ENCODE measurements at regions not wholly inside any gene's neighbourhood (a gene's known extent, or its start where the extent isn't known, plus 50 kb on each side); places are given as distances from the start of the nearest gene placed in this dataset.

GRCh38 chr9:103335461-103335860 lies 340.3 kb downstream of the CYLC2 start:
- no peak overlapping the region for H3K27ac ChIP-seq (ENCODE audit: low read depth, low read length)
- H3K36me3 ChIP-seq (ENCODE audit: control insufficient read depth in 1 of 2, insufficient read depth in 2 of 2, low read length in 2 of 2), result no peaks in the 10 kb centered on the region
- H3K9ac ChIP-seq (ENCODE audit: low read length), result no peak overlapping the region
- ChIA-PET CTCF (no interaction called here), POLR2A (no interaction called here), RAD21 (ENCODE audit: low non-redundant PET in 1 of 2, low total read pairs in 2 of 2, uncharacterized antibody in 2 of 2, unreplicated experiment in 2 of 2) (no interaction called here)
- no peak for TF ChIP-seq YY1 (IDR thresholded peaks at IDR 0.05; ENCODE audit: extremely low read depth, insufficient replicate concordance, low read depth, low read length)
- no peak for TF ChIP-seq POLR2AphosphoS5 (IDR thresholded peaks at IDR 0.05; ENCODE audit: low read depth, low read length)
- no peak for TF ChIP-seq ELF1 (IDR thresholded peaks at IDR 0.05; ENCODE audit: borderline replicate concordance, low read depth)
- no peak for TF ChIP-seq JUND (IDR thresholded peaks at IDR 0.05)
- no peak for TF ChIP-seq ZNF274 (IDR thresholded peaks at IDR 0.05; ENCODE audit: low read depth, low read length)
- TF ChIP-seq, protein P1, sequence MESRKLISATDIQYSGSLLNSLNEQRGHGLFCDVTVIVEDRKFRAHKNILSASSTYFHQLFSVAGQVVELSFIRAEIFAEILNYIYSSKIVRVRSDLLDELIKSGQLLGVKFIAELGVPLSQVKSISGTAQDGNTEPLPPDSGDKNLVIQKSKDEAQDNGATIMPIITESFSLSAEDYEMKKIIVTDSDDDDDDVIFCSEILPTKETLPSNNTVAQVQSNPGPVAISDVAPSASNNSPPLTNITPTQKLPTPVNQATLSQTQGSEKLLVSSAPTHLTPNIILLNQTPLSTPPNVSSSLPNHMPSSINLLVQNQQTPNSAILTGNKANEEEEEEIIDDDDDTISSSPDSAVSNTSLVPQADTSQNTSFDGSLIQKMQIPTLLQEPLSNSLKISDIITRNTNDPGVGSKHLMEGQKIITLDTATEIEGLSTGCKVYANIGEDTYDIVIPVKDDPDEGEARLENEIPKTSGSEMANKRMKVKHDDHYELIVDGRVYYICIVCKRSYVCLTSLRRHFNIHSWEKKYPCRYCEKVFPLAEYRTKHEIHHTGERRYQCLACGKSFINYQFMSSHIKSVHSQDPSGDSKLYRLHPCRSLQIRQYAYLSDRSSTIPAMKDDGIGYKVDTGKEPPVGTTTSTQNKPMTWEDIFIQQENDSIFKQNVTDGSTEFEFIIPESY (IDR thresholded peaks at IDR 0.05; ENCODE audit: extremely low read depth, insufficient replicate concordance, low read length), result no peak
- TF ChIP-seq TCF7L2 (IDR thresholded peaks at IDR 0.05; ENCODE audit: borderline replicate concordance, extremely low read depth, insufficient read depth, insufficient read length), result no peak
- TF ChIP-seq EGR1 (IDR thresholded peaks at IDR 0.05; ENCODE audit: low read depth), result no peak
- TF ChIP-seq EZH2phosphoT487 (IDR thresholded peaks at IDR 0.05; ENCODE audit: borderline replicate concordance), result no peak
- TF ChIP-seq, protein P2, sequence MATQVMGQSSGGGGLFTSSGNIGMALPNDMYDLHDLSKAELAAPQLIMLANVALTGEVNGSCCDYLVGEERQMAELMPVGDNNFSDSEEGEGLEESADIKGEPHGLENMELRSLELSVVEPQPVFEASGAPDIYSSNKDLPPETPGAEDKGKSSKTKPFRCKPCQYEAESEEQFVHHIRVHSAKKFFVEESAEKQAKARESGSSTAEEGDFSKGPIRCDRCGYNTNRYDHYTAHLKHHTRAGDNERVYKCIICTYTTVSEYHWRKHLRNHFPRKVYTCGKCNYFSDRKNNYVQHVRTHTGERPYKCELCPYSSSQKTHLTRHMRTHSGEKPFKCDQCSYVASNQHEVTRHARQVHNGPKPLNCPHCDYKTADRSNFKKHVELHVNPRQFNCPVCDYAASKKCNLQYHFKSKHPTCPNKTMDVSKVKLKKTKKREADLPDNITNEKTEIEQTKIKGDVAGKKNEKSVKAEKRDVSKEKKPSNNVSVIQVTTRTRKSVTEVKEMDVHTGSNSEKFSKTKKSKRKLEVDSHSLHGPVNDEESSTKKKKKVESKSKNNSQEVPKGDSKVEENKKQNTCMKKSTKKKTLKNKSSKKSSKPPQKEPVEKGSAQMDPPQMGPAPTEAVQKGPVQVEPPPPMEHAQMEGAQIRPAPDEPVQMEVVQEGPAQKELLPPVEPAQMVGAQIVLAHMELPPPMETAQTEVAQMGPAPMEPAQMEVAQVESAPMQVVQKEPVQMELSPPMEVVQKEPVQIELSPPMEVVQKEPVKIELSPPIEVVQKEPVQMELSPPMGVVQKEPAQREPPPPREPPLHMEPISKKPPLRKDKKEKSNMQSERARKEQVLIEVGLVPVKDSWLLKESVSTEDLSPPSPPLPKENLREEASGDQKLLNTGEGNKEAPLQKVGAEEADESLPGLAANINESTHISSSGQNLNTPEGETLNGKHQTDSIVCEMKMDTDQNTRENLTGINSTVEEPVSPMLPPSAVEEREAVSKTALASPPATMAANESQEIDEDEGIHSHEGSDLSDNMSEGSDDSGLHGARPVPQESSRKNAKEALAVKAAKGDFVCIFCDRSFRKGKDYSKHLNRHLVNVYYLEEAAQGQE (IDR thresholded peaks at IDR 0.05; ENCODE audit: low read depth), result no peak
- no peak for TF ChIP-seq SRF (IDR thresholded peaks at IDR 0.05; ENCODE audit: low read depth)
- TF ChIP-seq SP1 (IDR thresholded peaks at IDR 0.05; ENCODE audit: low read depth), result no peak
- no peak for TF ChIP-seq CBX3 (IDR thresholded peaks at IDR 0.05; ENCODE audit: low read depth)
- TF ChIP-seq SIN3A (IDR thresholded peaks at IDR 0.05; ENCODE audit: low read depth), result no peak
- TF ChIP-seq EZH2 (IDR thresholded peaks at IDR 0.05), result no peak
- no peak for TF ChIP-seq ATF3 (IDR thresholded peaks at IDR 0.05)
- TF ChIP-seq POLR2A (IDR thresholded peaks at IDR 0.05; ENCODE audit: borderline replicate concordance, extremely low read depth, insufficient read depth, insufficient read length), result no peak
- TF ChIP-seq, protein P3, sequence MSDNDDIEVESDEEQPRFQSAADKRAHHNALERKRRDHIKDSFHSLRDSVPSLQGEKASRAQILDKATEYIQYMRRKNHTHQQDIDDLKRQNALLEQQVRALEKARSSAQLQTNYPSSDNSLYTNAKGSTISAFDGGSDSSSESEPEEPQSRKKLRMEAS (IDR thresholded peaks at IDR 0.05), result no peak
- H3K79me2 ChIP-seq (ENCODE audit: insufficient read depth, low read length), result no peaks in the 10 kb centered on the region
- intact Hi-C loops (cut with micrococcal nuclease), result no loop called here
- no peaks in the 10 kb centered on the region for H4K20me1 ChIP-seq (ENCODE audit: insufficient read depth)
- no peak overlapping the region for H2AFZ ChIP-seq (ENCODE audit: low read depth, low read length, poor library complexity, severe bottlenecking)
- H3K4me2 ChIP-seq (ENCODE audit: low read length), result no peak overlapping the region
- no peaks in the 10 kb centered on the region for H3K27me3 ChIP-seq (ENCODE audit: insufficient read depth, low read length)
- H3K9me3 ChIP-seq (ENCODE audit: control insufficient read depth in 1 of 2, insufficient read depth in 1 of 2, low read depth in 1 of 2, low read length in 2 of 2), result peaks cover 0 to 20% of the 10 kb centered on the region in 2 experiments; a peak in 2 of 4 replicates
- BruUV-seq (replicated peaks), result no TSS peak
- ATAC-seq (no peak), DNase-seq (ENCODE audit: low read depth, low spot score) (no peak)
- no peak overlapping the region for H3K4me3 ChIP-seq (replicated peaks in 1 of 2; ENCODE audit: low read depth in 1 of 2, low read length in 2 of 2)
- H3K9me2 ChIP-seq (ENCODE audit: insufficient read depth), result no peaks in the 10 kb centered on the region
- no peaks in the 10 kb centered on the region for H3K4me1 ChIP-seq (ENCODE audit: control insufficient read depth in 1 of 2, insufficient read depth in 2 of 2, low read length in 2 of 2)
